GM18502 (cell line): ENCODE measurements at regions not wholly inside any gene's neighbourhood (a gene's known extent, or its start where the extent isn't known, plus 50 kb on each side); places are given as distances from the start of the nearest gene placed in this dataset.
"Not testable (repeated sequence)": the region's sequence is repeated elsewhere in the genome, so short reads cannot be mapped to it uniquely, and the experiment has no call there.

ENCODE experiments used
- ATAC-seq: cut with Tn5 transposase; IDR thresholded peaks from one replicate; pipeline ENCODE4 v1.9.1; 2021; ENCODE audit warnings: mild to moderate bottlenecking; ENCODE audit not compliant: unreplicated experiment, poor library complexity

DNA sequence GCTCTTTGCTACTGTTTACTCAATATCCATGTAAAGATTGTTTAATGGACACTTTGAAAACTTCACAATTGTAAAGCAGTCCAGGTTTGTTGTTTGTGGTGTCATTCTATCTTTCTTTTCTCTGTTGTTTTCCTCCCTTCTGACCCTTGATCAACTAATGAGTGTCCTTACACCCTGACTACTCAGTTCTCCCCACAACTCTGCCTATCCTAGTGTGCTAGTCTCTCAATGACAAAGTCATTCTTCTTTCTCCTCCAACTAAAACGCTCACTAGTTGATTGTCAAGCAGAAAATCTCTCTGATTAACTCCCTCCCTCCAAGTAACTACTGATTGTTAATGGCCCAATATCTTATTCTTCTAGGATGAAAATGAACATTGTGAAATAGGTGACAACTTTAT, 148.5 kb upstream of the FBXO33 start:
- no peak for ATAC-seq

DNA sequence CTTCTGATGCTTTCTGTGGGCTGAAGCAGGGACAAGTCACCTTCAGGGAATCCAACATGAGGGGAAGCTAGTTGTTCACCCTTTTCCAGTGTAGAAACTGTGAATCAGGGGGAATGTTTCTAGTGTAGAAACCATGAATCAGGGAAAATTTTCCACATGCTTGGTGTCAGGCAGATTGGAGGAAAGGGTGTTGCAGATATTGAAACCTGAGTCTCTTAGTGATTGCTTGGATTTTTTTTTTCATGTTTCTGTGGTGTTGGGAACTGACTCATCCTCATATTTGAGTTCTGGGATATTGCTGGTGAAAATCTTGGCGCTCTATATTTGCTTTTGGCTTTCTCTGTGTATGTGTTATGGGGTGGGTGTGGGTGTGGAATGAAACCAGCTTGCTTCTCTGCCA, 144.5 kb upstream of the FBXO33 start:
- no peak for ATAC-seq

DNA sequence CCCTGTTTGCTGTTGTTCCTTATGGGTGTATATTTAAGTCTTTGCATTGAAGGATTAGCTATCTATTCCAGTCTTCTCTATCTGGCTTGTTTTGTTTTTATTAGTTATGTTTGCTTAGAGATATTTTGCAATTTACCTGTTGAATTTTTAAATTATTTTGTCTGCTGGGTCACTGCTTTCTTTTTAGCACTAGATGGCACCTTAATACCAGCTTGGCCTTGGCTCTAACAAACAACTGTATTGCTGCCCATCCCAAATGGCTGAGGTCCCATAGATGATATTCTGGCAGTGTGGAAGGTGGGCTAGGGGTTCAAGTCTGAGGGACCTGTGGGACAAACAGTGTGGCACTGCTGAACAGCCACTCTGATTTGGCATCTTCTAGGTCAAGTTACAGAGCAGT, 144.0 kb upstream of the FBXO33 start:
- no peak for ATAC-seq

DNA sequence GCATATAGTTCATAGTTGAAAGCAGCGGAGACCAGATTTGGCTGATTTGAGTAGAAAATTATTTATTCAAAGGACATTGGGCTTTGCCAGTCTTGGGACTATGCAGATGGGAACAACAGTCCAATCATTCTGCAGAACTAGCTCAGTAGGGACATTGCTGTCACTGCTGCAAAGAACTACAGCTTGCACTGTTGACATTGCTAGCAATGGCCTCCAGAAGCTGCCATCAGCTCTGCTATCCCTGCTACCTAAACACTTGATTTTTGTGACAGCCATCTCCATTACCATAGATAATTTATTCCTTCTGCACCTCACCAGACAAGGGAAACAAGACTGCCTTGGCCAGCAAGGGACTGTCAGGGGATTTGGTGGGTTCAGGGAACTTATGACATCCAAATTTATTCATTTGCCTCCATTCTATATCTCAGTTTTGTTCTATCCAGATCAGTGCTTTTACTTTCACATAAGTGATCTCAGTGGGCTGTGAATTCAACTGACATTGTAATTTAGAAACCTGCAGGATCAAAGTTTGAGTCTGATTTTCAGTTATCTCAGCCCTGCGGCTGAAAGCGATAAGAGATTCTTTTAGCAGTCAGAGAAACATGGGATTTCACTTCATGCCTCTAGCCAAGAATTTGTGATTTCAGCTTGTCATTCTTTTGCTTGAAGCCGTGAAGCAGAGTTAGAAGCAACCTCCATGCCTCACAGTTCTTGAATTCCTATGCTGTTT, 136.7 kb upstream of the FBXO33 start:
- no peak for ATAC-seq

DNA sequence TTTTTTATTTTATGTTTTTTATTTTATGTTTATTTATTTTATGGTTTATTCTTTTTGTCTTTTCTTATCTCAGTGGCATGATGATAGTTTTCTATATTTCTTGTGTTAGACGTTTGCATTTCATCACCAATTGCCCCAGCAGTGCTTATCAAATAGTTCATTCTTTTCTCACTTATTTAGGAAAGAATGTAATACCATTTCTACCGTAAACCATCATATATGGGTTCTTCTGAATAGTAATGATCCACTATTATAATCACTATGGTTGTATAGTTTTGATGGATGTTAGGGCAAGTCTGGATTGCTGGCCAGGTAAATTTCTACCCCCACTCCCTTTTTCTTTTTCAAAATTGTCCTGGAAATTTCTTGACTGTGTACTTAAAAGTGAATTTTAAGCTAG, 134.6 kb upstream of the FBXO33 start:
- no peak for ATAC-seq

DNA sequence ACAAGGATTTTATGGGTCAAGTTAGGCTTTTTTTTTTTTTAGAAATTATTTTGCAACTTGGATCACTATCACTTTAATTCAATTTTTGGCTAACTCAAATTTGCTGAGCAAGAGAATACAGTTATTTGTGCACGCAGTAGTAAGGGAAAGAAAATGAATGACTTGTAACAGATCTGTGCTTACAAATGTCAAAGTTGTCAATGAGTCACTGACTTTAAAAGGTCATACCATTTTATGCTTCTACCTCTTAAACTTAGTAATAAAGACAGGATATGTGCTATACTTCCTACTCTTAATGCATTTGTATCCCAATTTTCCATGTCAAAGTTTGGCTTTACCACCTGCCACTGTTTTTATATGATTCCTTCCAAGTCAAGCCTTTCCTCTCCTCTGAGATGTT, 131.1 kb upstream of the FBXO33 start:
- no peak for ATAC-seq

DNA sequence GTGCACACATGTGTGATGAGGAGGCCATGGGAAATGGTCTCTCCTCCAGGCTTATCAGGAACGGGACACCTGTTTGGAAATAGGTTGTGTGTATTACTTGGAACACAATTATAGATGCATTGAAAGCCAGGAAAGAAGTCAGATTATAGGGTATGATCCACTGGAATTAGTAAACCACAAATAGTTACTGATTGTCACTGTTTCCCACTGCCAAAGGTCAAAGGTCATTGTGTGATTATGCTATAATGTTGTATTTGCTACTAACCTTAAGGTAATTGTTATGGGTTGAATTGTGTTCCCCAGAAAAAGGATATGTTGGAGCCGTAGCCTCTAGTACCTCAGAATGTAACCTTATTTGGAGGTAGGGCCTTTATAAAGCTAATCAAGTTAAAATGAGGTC, 129.9 kb upstream of the FBXO33 start:
- ATAC-seq = no peak

DNA sequence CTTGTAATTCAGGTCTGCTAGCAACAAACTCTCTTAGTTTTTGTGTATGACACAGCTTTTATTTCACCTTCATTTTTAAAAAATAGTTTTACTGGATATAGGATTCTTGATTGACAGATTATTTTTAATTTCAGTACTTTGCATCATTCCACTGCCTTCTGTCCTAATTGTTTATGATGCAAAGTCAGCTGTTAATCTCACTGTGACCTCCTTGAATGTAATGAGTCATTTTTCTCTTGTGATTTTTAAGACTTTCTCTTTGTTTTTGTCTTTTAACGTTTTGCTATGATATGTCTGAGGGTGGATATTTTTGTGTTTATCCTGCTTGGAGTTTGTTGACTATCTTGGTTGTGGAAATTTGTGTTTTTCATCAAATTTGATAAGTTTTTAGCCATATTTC, 126.3 kb upstream of the FBXO33 start:
- ATAC-seq = no peak

DNA sequence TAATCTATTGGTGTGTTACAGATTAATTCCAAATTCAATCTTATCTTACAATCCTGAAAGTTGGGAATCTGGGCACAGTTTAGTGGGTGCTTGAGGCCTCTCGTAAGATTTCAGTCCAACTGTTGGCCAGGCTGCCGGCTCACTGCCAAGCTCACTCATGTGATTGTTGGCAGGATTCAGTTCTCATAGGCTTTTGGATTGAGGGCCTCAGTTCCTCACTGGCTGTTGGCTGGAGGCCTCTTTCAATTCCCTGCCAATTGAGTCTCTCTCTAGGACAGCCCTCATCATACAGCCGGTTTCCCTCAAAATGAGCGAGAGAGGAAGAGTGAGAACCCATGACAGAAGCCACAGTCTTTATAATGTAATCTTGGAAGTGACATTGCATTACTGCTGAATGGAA, 123.5 kb upstream of the FBXO33 start:
- ATAC-seq = no peak

DNA sequence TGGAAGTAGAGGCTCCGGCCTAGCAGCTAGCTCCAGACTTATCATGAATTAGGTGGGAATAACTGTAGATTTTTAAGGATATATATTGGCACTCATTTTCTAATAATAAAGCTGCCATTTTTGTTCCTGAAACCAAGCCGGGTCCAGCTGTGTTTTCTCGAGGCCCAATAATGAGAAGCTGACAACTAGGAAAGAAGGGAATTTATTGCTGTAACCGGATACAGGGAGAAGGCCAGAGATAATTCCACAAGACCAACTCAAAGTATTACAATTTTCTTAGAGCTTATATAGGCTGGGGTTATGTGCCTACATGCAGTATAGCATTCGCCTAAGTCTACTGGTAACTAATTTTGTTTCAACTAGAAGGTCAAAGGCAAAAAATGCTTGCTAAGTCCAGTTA, 122.3 kb upstream of the FBXO33 start:
- ATAC-seq = no peak

DNA sequence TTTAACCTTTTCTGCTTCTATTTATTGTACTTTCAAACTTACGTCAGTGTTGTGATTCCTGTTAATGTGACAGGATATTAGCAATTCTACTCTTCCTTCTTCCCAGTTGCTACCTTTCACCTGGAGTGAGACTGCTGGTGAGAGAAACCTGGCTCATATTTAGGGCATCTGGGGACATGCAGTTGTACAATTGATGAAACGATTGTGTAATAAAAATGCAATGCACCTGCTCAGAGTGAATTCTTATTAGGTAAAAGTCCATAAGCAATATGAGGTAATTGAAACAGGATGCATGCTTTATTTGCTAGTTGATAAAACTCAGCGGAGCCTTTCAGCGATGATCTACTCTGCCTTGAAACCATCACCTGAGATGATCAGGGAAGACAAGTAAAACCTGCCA, 116.1 kb upstream of the FBXO33 start:
- ATAC-seq = no peak

DNA sequence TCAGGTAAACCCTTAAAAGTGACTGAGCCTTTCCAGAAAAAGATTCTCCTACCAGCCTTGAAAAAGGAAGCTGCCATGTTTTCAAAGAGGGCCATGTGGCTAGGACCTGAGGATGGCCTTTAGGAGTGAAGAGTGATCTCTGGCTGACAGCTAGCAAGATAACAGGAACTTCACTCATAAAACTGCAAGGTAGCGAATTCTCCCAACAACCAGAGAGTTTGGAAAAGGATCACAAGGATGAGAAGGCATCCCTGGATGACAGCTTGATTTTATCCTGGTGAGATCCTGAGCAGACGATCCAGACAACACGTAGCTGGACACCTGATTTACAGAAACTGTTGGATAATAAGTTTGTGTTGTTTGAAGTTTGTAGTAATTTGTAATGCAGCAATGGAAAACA, 115.6 kb upstream of the FBXO33 start:
- no peak for ATAC-seq

DNA sequence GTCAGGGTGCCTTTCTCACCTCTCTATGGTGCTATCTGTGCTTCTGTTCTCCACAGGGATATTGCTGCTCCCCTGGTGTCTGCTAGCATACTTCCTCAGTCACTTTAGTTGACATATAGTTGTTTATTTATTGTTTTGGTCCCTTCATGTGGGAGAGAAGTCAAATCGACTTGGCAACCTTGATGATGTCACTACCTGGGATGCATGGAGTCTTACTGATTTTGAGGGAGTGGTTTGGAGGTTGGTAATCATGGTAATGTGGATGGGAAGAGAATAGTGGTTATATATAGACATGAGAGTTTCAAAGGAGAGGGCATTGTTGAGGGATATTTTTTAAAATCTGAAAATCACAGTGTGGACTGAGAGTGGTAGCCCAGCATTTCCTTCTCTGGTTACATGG, 73.6 kb upstream of the FBXO33 start:
- no peak for ATAC-seq

DNA sequence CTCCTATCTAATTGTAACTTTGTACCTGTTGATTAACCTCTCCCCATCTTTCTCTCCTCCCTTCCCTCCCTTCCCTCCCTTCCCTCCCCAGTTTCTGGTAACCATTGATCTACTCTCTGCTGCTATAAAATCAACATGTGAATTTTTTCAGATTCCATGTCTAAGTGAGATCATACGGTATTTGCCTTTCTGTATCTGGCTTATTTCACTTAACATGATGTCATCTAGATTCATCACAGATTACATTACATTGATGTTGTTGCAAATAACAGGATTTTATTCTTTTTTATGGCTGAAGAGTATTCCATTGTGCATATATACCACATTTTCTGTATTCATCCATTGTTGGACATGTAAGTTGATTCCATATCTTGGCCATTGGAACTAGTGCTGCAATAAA, 68.0 kb upstream of the FBXO33 start:
- ATAC-seq = no peak

DNA sequence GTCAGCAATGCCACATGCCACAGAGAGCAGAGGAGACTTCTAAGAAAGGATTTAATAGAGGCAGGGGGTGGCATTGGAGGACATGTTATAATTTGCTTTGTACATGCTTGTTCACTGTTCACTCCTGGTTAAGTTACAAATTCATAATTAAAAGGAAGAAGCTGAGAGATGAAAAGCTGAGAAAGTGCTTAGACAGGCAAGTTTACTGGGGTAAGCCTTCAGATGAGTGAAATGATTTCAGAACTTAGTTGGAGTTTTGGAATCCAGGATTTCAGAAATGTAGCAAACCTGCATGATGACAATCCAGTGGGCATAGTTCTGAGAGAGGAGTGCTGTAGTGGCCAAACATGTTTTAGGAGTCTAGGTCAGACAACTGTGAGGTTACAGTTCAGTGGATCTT, 67.3 kb upstream of the FBXO33 start:
- no peak for ATAC-seq

DNA sequence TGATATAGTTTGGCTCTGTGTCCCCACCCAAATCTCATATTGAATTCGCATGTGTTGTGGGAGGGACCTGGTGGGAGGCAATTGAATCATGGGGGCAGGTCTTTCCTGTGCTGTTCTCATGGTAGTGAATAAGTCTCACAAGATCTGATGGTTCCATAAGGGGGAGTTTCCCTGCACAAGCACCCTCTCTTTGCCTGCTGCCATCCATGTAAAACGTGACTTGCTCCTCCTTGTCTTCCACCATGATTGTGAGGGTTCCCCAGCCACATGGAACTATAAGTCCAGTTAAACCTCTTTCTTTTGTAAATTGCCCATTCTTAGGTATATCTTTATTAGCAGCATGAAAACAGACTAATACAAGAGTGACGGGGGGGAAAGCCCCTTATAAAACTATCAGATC, 65.4 kb upstream of the FBXO33 start:
- not testable (repeated sequence) for ATAC-seq

DNA sequence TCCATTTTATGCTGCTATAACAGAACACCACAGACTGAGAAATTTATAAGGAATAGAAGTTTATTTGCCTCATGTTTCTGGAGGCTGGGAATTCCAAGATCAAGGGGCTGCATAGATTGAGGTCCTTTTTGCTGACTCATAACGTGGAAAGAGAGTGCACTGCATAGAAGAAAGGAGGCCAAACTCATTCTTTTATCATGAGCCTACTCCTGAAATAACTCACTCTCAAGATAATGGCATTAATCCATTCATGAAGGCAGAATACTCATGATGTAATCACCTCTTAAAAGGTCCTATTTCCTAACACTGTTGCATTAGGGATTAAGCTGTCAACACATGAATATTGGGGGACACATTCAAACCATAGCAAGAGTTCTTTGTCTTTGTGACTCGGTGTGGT, 60.0 kb upstream of the FBXO33 start:
- ATAC-seq = no peak

DNA sequence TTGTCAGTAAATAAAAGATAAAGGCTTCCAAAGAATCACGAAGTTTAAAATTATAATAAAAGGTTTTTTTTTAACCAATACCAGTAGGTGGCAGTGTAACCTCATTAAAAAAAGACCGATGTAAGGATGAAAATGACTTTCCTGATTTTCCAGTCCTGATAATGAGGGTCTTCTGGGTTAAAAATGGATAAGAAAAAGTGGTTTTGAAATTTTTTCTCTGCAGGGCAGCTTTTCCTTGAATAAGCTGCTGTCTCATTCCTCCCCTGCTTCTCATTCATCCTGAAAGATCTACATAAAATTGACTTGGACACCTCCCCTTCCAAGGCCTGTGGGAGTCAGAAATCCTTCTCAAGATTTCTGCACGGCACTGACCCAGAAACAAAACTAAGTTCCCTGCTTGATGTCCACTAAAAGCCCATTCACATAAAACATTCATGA, 58.9 kb upstream of the FBXO33 start:
- ATAC-seq = no peak

DNA sequence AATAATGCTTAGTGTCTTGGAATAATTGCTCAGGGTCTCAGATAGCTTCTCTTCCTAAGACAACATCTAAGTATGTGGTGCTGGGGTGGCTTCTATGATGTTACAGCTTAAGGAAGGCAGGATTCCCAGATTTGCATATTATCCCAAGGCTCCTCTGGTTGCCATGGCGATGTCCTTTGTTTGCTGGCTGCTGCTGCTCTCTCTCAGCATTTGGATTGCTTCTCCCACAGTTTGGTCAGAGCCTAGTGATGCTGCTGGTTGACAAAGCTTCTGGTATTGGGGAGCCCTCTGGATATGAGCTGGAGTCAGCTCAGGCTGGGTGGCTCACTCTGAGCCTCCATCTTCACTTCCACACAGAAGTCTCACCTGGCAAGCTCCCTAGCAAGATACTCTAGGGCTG, 56.4 kb upstream of the FBXO33 start:
- ATAC-seq = no peak

DNA sequence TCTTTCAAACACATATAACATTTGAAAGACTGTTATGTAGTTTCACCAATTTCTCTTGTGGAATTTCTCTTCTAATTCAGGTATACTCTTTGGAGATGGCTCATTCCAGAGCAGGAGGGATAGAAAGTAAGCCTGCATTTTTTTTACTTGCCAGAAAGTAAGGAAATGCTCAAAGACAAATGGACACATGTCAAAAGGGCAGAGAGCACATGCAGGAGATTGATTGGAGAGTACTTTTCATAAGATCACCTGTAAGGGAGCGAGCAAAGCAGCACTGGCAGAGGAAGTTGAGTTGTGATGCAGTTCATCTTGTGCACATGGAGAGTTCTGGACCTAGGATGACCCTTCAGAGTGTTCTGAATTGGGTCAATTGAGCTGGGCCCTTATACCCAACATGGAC, 51.4 kb upstream of the FBXO33 start:
- no peak for ATAC-seq
